GM18520 (cell line): ENCODE measurements at regions not wholly inside any gene's neighbourhood (a gene's known extent, or its start where the extent isn't known, plus 50 kb on each side); places are given as distances from the start of the nearest gene placed in this dataset.

ENCODE experiments used
- ATAC-seq: cut with Tn5 transposase; IDR thresholded peaks from one replicate; pipeline ENCODE4 v1.9.1; 2021; ENCODE audit not compliant: unreplicated experiment

- ATAC-seq: no peak
Measured at GRCh38 chr11:90818196-90818745, 595.4 kb upstream of the CHORDC1 start.

GRCh38 chr11:90809581-90809980, 586.7 kb upstream of the CHORDC1 start:
- no peak for ATAC-seq

- no peak for ATAC-seq
Measured at GRCh38 chr11:90805172-90805571, 582.3 kb upstream of the CHORDC1 start.

GRCh38 chr11:90803831-90804230, 581.0 kb upstream of the CHORDC1 start:
- no peak for ATAC-seq

GRCh38 chr11:90803366-90803765, 580.5 kb upstream of the CHORDC1 start:
- ATAC-seq: no peak

GRCh38 chr11:90798769-90799168, 575.9 kb upstream of the CHORDC1 start:
- ATAC-seq: no peak

GRCh38 chr11:90795746-90796145, 572.9 kb upstream of the CHORDC1 start:
- ATAC-seq: no peak

GRCh38 chr11:90788961-90789360, 566.1 kb upstream of the CHORDC1 start:
- ATAC-seq: no peak

GRCh38 chr11:90784241-90784814, 561.5 kb upstream of the CHORDC1 start:
- ATAC-seq: no peak

- ATAC-seq: no peak
Measured at GRCh38 chr11:90783111-90783510, 560.3 kb upstream of the CHORDC1 start.

GRCh38 chr11:90779098-90779497, 556.2 kb upstream of the CHORDC1 start:
- no peak for ATAC-seq

- no peak for ATAC-seq
Measured at GRCh38 chr11:90775567-90776165, 552.8 kb upstream of the CHORDC1 start.

- no peak for ATAC-seq
Measured at GRCh38 chr11:90774727-90775566, 552.1 kb upstream of the CHORDC1 start.

GRCh38 chr11:90770007-90770406, 547.2 kb upstream of the CHORDC1 start:
- no peak for ATAC-seq

GRCh38 chr11:90766121-90766520, 543.3 kb upstream of the CHORDC1 start:
- ATAC-seq: no peak

- no peak for ATAC-seq
Measured at GRCh38 chr11:90764691-90765090, 541.8 kb upstream of the CHORDC1 start.

- no peak for ATAC-seq
Measured at GRCh38 chr11:90757849-90758494, 535.1 kb upstream of the CHORDC1 start.

- ATAC-seq: no peak
Measured at GRCh38 chr11:90756617-90757016, 533.8 kb upstream of the CHORDC1 start.

GRCh38 chr11:90753546-90753945, 530.7 kb upstream of the CHORDC1 start:
- no peak for ATAC-seq

- ATAC-seq: no peak
Measured at GRCh38 chr11:90747057-90747456, 524.2 kb upstream of the CHORDC1 start.

GRCh38 chr11:90744169-90744568, 521.3 kb upstream of the CHORDC1 start:
- no peak for ATAC-seq
